WTC11 (cell line): ENCODE measurements at regions not wholly inside any gene's neighbourhood (a gene's known extent, or its start where the extent isn't known, plus 50 kb on each side); places are given as distances from the start of the nearest gene placed in this dataset.

Experiments
- ATF2 ChIP-seq: sonication (generic); formaldehyde crosslinking; IDR thresholded peaks from 2 replicates; pipeline ENCODE4 v1.8.1; 2022; ENCODE audit warnings: low read depth, missing genetic modification reagents, borderline replicate concordance
- ATF3 ChIP-seq: sonication (generic); formaldehyde crosslinking; conservative IDR thresholded peaks from 2 replicates; pipeline ENCODE4 v1.8.1; 2022; ENCODE audit warnings: mild to moderate bottlenecking, missing genetic modification reagents
- CREB1 ChIP-seq: sonication (generic); formaldehyde crosslinking; IDR thresholded peaks from 2 replicates; pipeline ENCODE4 v1.8.0; 2023; ENCODE audit warnings: mild to moderate bottlenecking, missing genetic modification reagents
- CTCF ChIP-seq: fragments of 200-600 bp; IDR thresholded peaks from 2 replicates; pipeline ENCODE4 v1.8.0; 2022; ENCODE audit warnings: antibody characterized with exemption
- E2F1 ChIP-seq: sonication (generic); formaldehyde crosslinking; IDR thresholded peaks from 2 replicates; pipeline ENCODE4 v1.8.0; 2022; ENCODE audit warnings: mild to moderate bottlenecking, missing genetic modification reagents
- ELF4 ChIP-seq: sonication (generic); formaldehyde crosslinking; IDR thresholded peaks from 2 replicates; pipeline ENCODE4 v1.8.1; 2022; ENCODE audit warnings: low read depth, mild to moderate bottlenecking, moderate library complexity, missing genetic modification reagents
- ERG ChIP-seq: fragments of 250-450 bp; sonication (Bioruptor Pico); IDR thresholded peaks from 2 replicates; pipeline ENCODE4 v1.8.0; 2021; ENCODE audit warnings: mild to moderate bottlenecking
- FOXJ3 ChIP-seq: sonication (generic); formaldehyde crosslinking; IDR thresholded peaks from 2 replicates; pipeline ENCODE4 v1.9.0; 2021; ENCODE audit warnings: missing genetic modification reagents, mild to moderate bottlenecking, borderline replicate concordance
- GABPB1 ChIP-seq: sonication (generic); formaldehyde crosslinking; IDR thresholded peaks from 2 replicates; pipeline ENCODE4 v1.8.1; 2023; ENCODE audit warnings: mild to moderate bottlenecking, missing genetic modification reagents
- IRF2 ChIP-seq: sonication (generic); formaldehyde crosslinking; IDR thresholded peaks from 2 replicates; pipeline ENCODE4 v1.8.0; 2022; ENCODE audit warnings: low read depth, missing genetic modification reagents, borderline replicate concordance
- MAX ChIP-seq: sonication (generic); formaldehyde crosslinking; IDR thresholded peaks from 2 replicates; pipeline ENCODE4 v1.8.0; 2022; ENCODE audit warnings: mild to moderate bottlenecking, missing genetic modification reagents
- PREB ChIP-seq: sonication (generic); formaldehyde crosslinking; IDR thresholded peaks from 2 replicates; pipeline ENCODE4 v1.8.1; 2022; ENCODE audit warnings: mild to moderate bottlenecking, missing genetic modification reagents, moderate library complexity, borderline replicate concordance
- ZNF396 ChIP-seq: fragments of 250-450 bp; sonication (Bioruptor Pico); IDR thresholded peaks from 2 replicates; pipeline ENCODE4 v1.8.0; 2021; ENCODE audit warnings: mild to moderate bottlenecking, moderate library complexity, borderline replicate concordance

GRCh38 chr3:164897342-164897741 lies 181.0 kb downstream of the SI start:
- TF ChIP-seq CTCF = no peak
- TF ChIP-seq ATF3 (CRISPR knock-in tag) = no peak
- no peak for TF ChIP-seq ELF4 (CRISPR knock-in tag)
- no peak for TF ChIP-seq CREB1 (CRISPR knock-in tag)
- no peak for TF ChIP-seq IRF2 (CRISPR knock-in tag)
- TF ChIP-seq FOXJ3 (CRISPR knock-in tag) = no peak
- TF ChIP-seq MAX = no peak
- TF ChIP-seq ERG (CRISPR knock-in tag) = no peak
- no peak for TF ChIP-seq E2F1
- no peak for TF ChIP-seq GABPB1 (CRISPR knock-in tag)
- no peak for TF ChIP-seq PREB
- no peak for TF ChIP-seq ATF2
- TF ChIP-seq ZNF396 = no peak
